GM23338 (cell line): ENCODE measurements at regions not wholly inside any gene's neighbourhood (a gene's known extent, or its start where the extent isn't known, plus 50 kb on each side); places are given as distances from the start of the nearest gene placed in this dataset.

Experiments used
- ATAC-seq: fragments of 200-7000 bp; cut with Tn5 transposase; 3 replicates; pipeline ENCODE4 v1.9.1; 2020
- DNase-seq: peaks from one replicate; pipeline ENCODE4 v3.0.0-alpha.2; 2015; ENCODE audit warnings: low spot score
- H2AFZ ChIP-seq: fragments of 200-600 bp; sonication (generic); 2 replicates; pipeline ENCODE4 v1.8.0; 2016; ENCODE audit warnings: antibody characterized with exemption, mild to moderate bottlenecking, moderate library complexity
- H3F3A ChIP-seq: fragments of 200-600 bp; sonication (generic); replicated peaks from 2 replicates; pipeline ENCODE4 v1.8.0; 2017; ENCODE audit warnings: antibody characterized with exemption, mixed run types, low read depth
- H3K27ac ChIP-seq: fragments of 200-600 bp; sonication (generic); 2 replicates; pipeline ENCODE4 v1.6.1; 2016; ENCODE audit warnings: low read depth
- H3K27me3 ChIP-seq: fragments of 200-600 bp; sonication (generic); 2 replicates; pipeline ENCODE4 v1.8.0; 2016; ENCODE audit warnings: mild to moderate bottlenecking, mixed run types, moderate library complexity; ENCODE audit not compliant: insufficient read depth
- H3K36me3 ChIP-seq: fragments of 200-600 bp; sonication (generic); 2 replicates; pipeline ENCODE4 v1.8.0; 2016; ENCODE audit warnings: mild to moderate bottlenecking; ENCODE audit not compliant: insufficient read depth
- H3K4me1 ChIP-seq: fragments of 200-600 bp; sonication (generic); 2 replicates; pipeline ENCODE4 v1.8.0; 2016; ENCODE audit warnings: mild to moderate bottlenecking, moderate library complexity; ENCODE audit not compliant: insufficient read depth
- H3K4me2 ChIP-seq: fragments of 200-600 bp; sonication (generic); 2 replicates; pipeline ENCODE4 v1.7.1; 2017; ENCODE audit warnings: mixed run types
- H3K4me3 ChIP-seq: fragments of 200-600 bp; sonication (generic); 2 replicates; pipeline ENCODE4 v1.6.1; 2016; ENCODE audit warnings: mixed run types
- H3K79me2 ChIP-seq: fragments of 200-600 bp; sonication (generic); replicated peaks from 2 replicates; pipeline ENCODE4 v1.8.0; 2017; ENCODE audit warnings: mild to moderate bottlenecking; ENCODE audit not compliant: insufficient read depth
- H3K9me2 ChIP-seq: fragments of 200-600 bp; sonication (generic); 2 replicates; pipeline ENCODE4 v1.8.0; 2017; ENCODE audit not compliant: insufficient read depth
- H4K20me1 ChIP-seq: fragments of 200-600 bp; sonication (generic); replicated peaks from 2 replicates; pipeline ENCODE4 v1.8.0; 2017; ENCODE audit warnings: mild to moderate bottlenecking; ENCODE audit not compliant: insufficient read depth
- H3K27ac Mint-ChIP-seq: 2 replicates; pipeline ENCODE4 v1.8.0; 2020; ENCODE audit warnings: inconsistent platforms, mild to moderate bottlenecking, moderate library complexity, mixed read lengths
- H3K27me3 Mint-ChIP-seq: 3 replicates; pipeline ENCODE4 v1.8.0; 2022; ENCODE audit warnings: low read depth, mild to moderate bottlenecking, moderate library complexity, mixed read lengths, inconsistent platforms; ENCODE audit not compliant: insufficient read depth, poor library complexity
- H3K36me3 Mint-ChIP-seq: 3 replicates; pipeline ENCODE4 v1.8.0; 2021; ENCODE audit warnings: low read depth, mild to moderate bottlenecking, inconsistent platforms, moderate library complexity, mixed read lengths
- H3K4me1 Mint-ChIP-seq: 3 replicates; pipeline ENCODE4 v1.8.0; 2020; ENCODE audit warnings: mild to moderate bottlenecking, inconsistent platforms, mixed read lengths
- H3K4me3 Mint-ChIP-seq: 3 replicates; pipeline ENCODE4 v1.8.0; 2021; ENCODE audit warnings: moderate library complexity, mild to moderate bottlenecking, inconsistent platforms, mixed read lengths
- H3K9me3 Mint-ChIP-seq: 3 replicates; pipeline ENCODE4 v1.8.0; 2020; ENCODE audit warnings: moderate library complexity, mild to moderate bottlenecking, inconsistent platforms, mixed read lengths
- CREB1 ChIP-seq: fragments of 250-450 bp; sonication (Bioruptor Pico); IDR thresholded peaks from 2 replicates; pipeline ENCODE4 v1.5.0; 2020; ENCODE audit warnings: low read depth, mild to moderate bottlenecking, moderate library complexity
- CTCF ChIP-seq, 2 experiments: fragments of 200-600 bp in 1 of 2; sonication (generic) in 1 of 2; conservative IDR thresholded peaks; 2 replicates each; pipeline versions ENCODE4 v1.5.1 to v1.6.1; 2016 to 2017; ENCODE audit warnings: antibody characterized with exemption in 2 of 2, low read depth in 2 of 2, mild to moderate bottlenecking in 2 of 2, moderate library complexity in 1 of 2
- ETS1 ChIP-seq: IDR thresholded peaks from 2 replicates; pipeline ENCODE4 v1.6.1; 2016; ENCODE audit warnings: antibody characterized with exemption
- EZH2 ChIP-seq: fragments of 200-600 bp; sonication (generic); IDR thresholded peaks from one replicate; pipeline ENCODE4 v1.8.0; 2017; ENCODE audit warnings: antibody characterized with exemption, mild to moderate bottlenecking, low read depth; ENCODE audit not compliant: unreplicated experiment
- EZH2phosphoT487 ChIP-seq: fragments of 200-600 bp; sonication (generic); IDR thresholded peaks from one replicate; pipeline ENCODE4 v1.8.1; 2018; ENCODE audit warnings: antibody characterized with exemption; ENCODE audit not compliant: unreplicated experiment
- JUNB ChIP-seq: IDR thresholded peaks from one replicate; pipeline ENCODE4 v1.6.1; 2016; ENCODE audit warnings: antibody characterized with exemption; ENCODE audit not compliant: unreplicated experiment
- NANOG ChIP-seq: IDR thresholded peaks from 2 replicates; pipeline ENCODE4 v1.6.1; 2016; ENCODE audit warnings: antibody characterized with exemption, borderline replicate concordance
- POLR2AphosphoS5 ChIP-seq: IDR thresholded peaks from 2 replicates; pipeline ENCODE4 v1.6.1; 2016; ENCODE audit warnings: antibody characterized with exemption, low read depth
- STAT1 ChIP-seq: IDR thresholded peaks from one replicate; pipeline ENCODE4 v1.6.1; 2016; ENCODE audit warnings: antibody characterized with exemption; ENCODE audit not compliant: unreplicated experiment
- ZNF114 ChIP-seq: fragments of 250-450 bp; sonication (Bioruptor Pico); IDR thresholded peaks from 2 replicates; pipeline ENCODE4 v1.5.0; 2020; ENCODE audit warnings: mild to moderate bottlenecking, moderate library complexity
- ZNF331 ChIP-seq: fragments of 250-450 bp; sonication (Bioruptor Pico); IDR thresholded peaks from 2 replicates; pipeline ENCODE4 v1.5.0; 2020; ENCODE audit warnings: low read depth, mild to moderate bottlenecking, moderate library complexity
- ZNF462 ChIP-seq: fragments of 250-450 bp; sonication (Bioruptor Pico); IDR thresholded peaks from 2 replicates; pipeline ENCODE4 v1.5.0; 2020; ENCODE audit warnings: mild to moderate bottlenecking, moderate library complexity

GRCh38 chr3:4061783-4062360 is 241.3 kb upstream of the SETMAR start:
- Mint-ChIP-seq H3K27me3 (peaks cover 5% of the 10 kb centered on the region), H3K27ac (no peak overlapping the region), H3K9me3 (peaks cover 80% of the 10 kb centered on the region), H3K4me1 (peaks cover 11% of the 10 kb centered on the region), H3K4me3 (no peak overlapping the region), H3K36me3 (no peaks in the 10 kb centered on the region; the same call in 1 of the 3 replicates)
- TF ChIP-seq EZH2 (no peak), EZH2phosphoT487 (no peak), NANOG (no peak)
- Histone ChIP-seq H3K79me2 (no peaks in the 10 kb centered on the region), H3K27ac (no peak overlapping the region), H3K4me2 (no peak overlapping the region), H3K27me3 (no peaks in the 10 kb centered on the region), H3F3A (no peaks in the 10 kb centered on the region), H2AFZ (no peak overlapping the region), H3K4me1 (peaks cover 33% of the 10 kb centered on the region), H3K36me3 (no peaks in the 10 kb centered on the region), H3K4me3 (no peak overlapping the region), H3K9me2 (no peaks in the 10 kb centered on the region), H4K20me1 (no peaks in the 10 kb centered on the region)
- no peak for DNase-seq
- ATAC-seq = no peak

- DNase-seq (no peak), ATAC-seq (no peak)
- peaks cover 80% of the 10 kb centered on the region for H3K9me3 Mint-ChIP-seq
- Histone ChIP-seq H3F3A (no peaks in the 10 kb centered on the region), H4K20me1 (no peaks in the 10 kb centered on the region), H2AFZ (no peak overlapping the region), H3K36me3 (no peaks in the 10 kb centered on the region), H3K4me2 (peak overlapping the region; percentile 12; the same call in 1 of the 2 replicates), H3K79me2 (no peaks in the 10 kb centered on the region), H3K9me2 (peaks cover 6% of the 10 kb centered on the region; the same call in 1 of the 2 replicates), H3K4me3 (no peak overlapping the region), H3K27ac (no peak overlapping the region), H3K4me1 (peaks cover 33% of the 10 kb centered on the region), H3K27me3 (no peaks in the 10 kb centered on the region)
- H3K4me3 Mint-ChIP-seq = no peak overlapping the region
- peaks cover 11% of the 10 kb centered on the region for H3K4me1 Mint-ChIP-seq
- no peak overlapping the region for H3K27ac Mint-ChIP-seq
- no peaks in the 10 kb centered on the region; the same call in none of the 3 replicates for H3K36me3 Mint-ChIP-seq
- H3K27me3 Mint-ChIP-seq = peaks cover 5% of the 10 kb centered on the region
- no peak for TF ChIP-seq JUNB
- TF ChIP-seq ZNF331 (CRISPR knock-in tag) = no peak
- no peak for TF ChIP-seq EZH2
- TF ChIP-seq CREB1 (CRISPR knock-in tag) = no peak
- no peak for TF ChIP-seq CTCF (conservative IDR thresholded peaks at IDR 0.05; ENCODE audit: low read depth in 2 of 2)
- no peak for TF ChIP-seq ETS1
- no peak for TF ChIP-seq POLR2AphosphoS5
- TF ChIP-seq NANOG = no peak
- no peak for TF ChIP-seq STAT1
- no peak for TF ChIP-seq ZNF462 (CRISPR knock-in tag)
- no peak for TF ChIP-seq EZH2phosphoT487
- no peak for TF ChIP-seq ZNF114 (CRISPR knock-in tag)
Observed at GRCh38 chr3:4062621-4063020, 240.5 kb upstream of the SETMAR start.
